OCI-LY7 (cell line): ENCODE measurements at regions not wholly inside any gene's neighbourhood (a gene's known extent, or its start where the extent isn't known, plus 50 kb on each side); places are given as distances from the start of the nearest gene placed in this dataset.
"Not testable (repeated sequence)": the region's sequence is repeated elsewhere in the genome, so short reads cannot be mapped to it uniquely, and the experiment has no call there.

Experiments
- BruUV-seq: library from RNA; stranded (reverse); fragments of 400-500 nt; replicated peaks from 2 replicates; lab custom pipeline; 2021; lab: Mats Ljungman, UMichigan
- CTCF ChIA-PET: fragments of 300-600 bp; sonication (Branson Sonifier 250); formaldehyde crosslinking; loops from one replicate; lab custom pipeline; 2022; ENCODE audit warnings: antibody characterized with exemption; ENCODE audit not compliant: unreplicated experiment; lab: Charles Lee
- POLR2A ChIA-PET: fragments of 300-600 bp; sonication (Branson Sonifier 250); formaldehyde crosslinking; loops from one replicate; lab custom pipeline; 2022; ENCODE audit warnings: antibody characterized with exemption; lab: Charles Lee
- DNase-seq: peaks from one replicate; pipeline ENCODE4 v3.0.0-alpha.2; 2015; ENCODE audit warnings: low spot score
- H2AFZ ChIP-seq: fragments of 200-600 bp; sonication (generic), shearing (Covaris generic); 2 replicates; pipeline ENCODE4 v1.6.1; 2014; ENCODE audit warnings: mild to moderate bottlenecking, antibody characterized with exemption, low read length, moderate library complexity
- H3K27ac ChIP-seq: fragments of 200-600 bp; sonication (generic); 2 replicates; pipeline ENCODE4 v1.5.1; 2014; ENCODE audit warnings: mixed run types, low read depth, mild to moderate bottlenecking, moderate library complexity, low read length, inconsistent platforms; ENCODE audit not compliant: poor library complexity, severe bottlenecking
- H3K36me3 ChIP-seq: fragments of 200-600 bp; sonication (generic); 2 replicates; pipeline ENCODE4 v1.6.1; 2014; ENCODE audit warnings: mild to moderate bottlenecking, antibody characterized with exemption, low read length, moderate library complexity, mixed read lengths; ENCODE audit not compliant: insufficient read depth
- H3K4me1 ChIP-seq: fragments of 200-600 bp; sonication (generic); 2 replicates; pipeline ENCODE4 v1.5.1; 2014; ENCODE audit warnings: mild to moderate bottlenecking, low read length; ENCODE audit not compliant: insufficient read depth, poor library complexity, severe bottlenecking
- H3K4me2 ChIP-seq: fragments of 200-600 bp; sonication (generic); 2 replicates; pipeline ENCODE4 v1.6.1; 2014; ENCODE audit warnings: mild to moderate bottlenecking, low read length
- H3K4me3 ChIP-seq: fragments of 200-600 bp; sonication (generic); 2 replicates; pipeline ENCODE4 v1.5.1; 2014; ENCODE audit warnings: mild to moderate bottlenecking, low read depth, low read length; ENCODE audit not compliant: poor library complexity, severe bottlenecking
- H3K79me2 ChIP-seq: fragments of 200-600 bp; sonication (generic); 2 replicates; pipeline ENCODE4 v1.6.1; 2016; ENCODE audit warnings: low read depth, mild to moderate bottlenecking, low read length, moderate library complexity, mixed read lengths; ENCODE audit not compliant: insufficient read depth
- H3K9me2 ChIP-seq: fragments of 200-600 bp; sonication (generic); 2 replicates; pipeline ENCODE4 v1.6.1; 2016; ENCODE audit warnings: mild to moderate bottlenecking, low read length, mixed read lengths; ENCODE audit not compliant: insufficient read depth
- H3K9me3 ChIP-seq: fragments of 200-600 bp; sonication (generic); 2 replicates; pipeline ENCODE4 v1.6.1; 2014; ENCODE audit warnings: mild to moderate bottlenecking, mixed run types, low read length, mixed read lengths
- H4K20me1 ChIP-seq: fragments of 200-600 bp; sonication (generic); 2 replicates; pipeline ENCODE4 v1.6.1; 2014; ENCODE audit warnings: mild to moderate bottlenecking, antibody characterized with exemption, low read length, moderate library complexity, mixed read lengths; ENCODE audit not compliant: insufficient read depth
- EZH2phosphoT487 ChIP-seq: fragments of 200-600 bp; sonication (generic); IDR thresholded peaks from 2 replicates; pipeline ENCODE4 v1.6.1; 2018; ENCODE audit warnings: low read depth, borderline replicate concordance, mild to moderate bottlenecking, mixed run types, antibody characterized with exemption, low read length, moderate library complexity, mixed read lengths
- intact Hi-C: fragments of 100-400 bp; cut with micrococcal nuclease; formaldehyde crosslinking; loops from one replicate; pipeline ENCODE4 v1.10.0; 2022; ENCODE audit not compliant: unreplicated experiment
- TF ChIP-seq, protein P1 (sequence below): fragments of 200-600 bp; sonication (generic); conservative IDR thresholded peaks from 2 replicates; pipeline ENCODE4 v1.5.1; 2014; ENCODE audit warnings: mild to moderate bottlenecking, antibody characterized with exemption, low read length, moderate library complexity, mixed read lengths

DNA sequence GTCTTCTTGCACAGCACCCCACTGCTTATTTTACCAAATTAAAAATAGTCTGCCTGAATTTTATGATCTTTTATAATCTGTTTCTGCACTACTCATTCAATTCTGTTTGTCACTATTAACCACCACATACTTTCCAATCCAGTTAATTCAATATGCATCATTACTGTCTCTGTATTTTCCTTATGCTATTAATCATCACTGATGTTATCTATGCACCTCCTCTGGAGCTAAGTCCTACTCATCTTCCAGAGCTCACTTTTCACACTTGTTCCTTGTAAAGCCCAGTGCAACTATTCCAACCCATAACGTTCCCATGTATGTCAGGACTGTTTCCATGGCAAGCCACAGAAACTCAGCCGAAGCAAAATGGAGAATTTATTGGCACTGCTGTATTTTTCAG, 713.6 kb downstream of the PLCL1 start:
- intact Hi-C loops: no loop called here
- CTCF ChIA-PET: no interaction called here
- Histone ChIP-seq H3K36me3 (no peaks in the 10 kb centered on the region), H3K79me2 (no peaks in the 10 kb centered on the region), H3K9me2 (no peaks in the 10 kb centered on the region), H3K27ac (no peak overlapping the region), H3K4me1 (peaks cover 31% of the 10 kb centered on the region), H3K4me2 (peak overlapping the region; percentile 56), H2AFZ (peak overlapping the region; percentile 77; the same call in 1 of the 2 replicates), H4K20me1 (no peaks in the 10 kb centered on the region), H3K9me3 (no peaks in the 10 kb centered on the region), H3K4me3 (peak overlapping the region; percentile 23)
- TF ChIP-seq, protein P1, sequence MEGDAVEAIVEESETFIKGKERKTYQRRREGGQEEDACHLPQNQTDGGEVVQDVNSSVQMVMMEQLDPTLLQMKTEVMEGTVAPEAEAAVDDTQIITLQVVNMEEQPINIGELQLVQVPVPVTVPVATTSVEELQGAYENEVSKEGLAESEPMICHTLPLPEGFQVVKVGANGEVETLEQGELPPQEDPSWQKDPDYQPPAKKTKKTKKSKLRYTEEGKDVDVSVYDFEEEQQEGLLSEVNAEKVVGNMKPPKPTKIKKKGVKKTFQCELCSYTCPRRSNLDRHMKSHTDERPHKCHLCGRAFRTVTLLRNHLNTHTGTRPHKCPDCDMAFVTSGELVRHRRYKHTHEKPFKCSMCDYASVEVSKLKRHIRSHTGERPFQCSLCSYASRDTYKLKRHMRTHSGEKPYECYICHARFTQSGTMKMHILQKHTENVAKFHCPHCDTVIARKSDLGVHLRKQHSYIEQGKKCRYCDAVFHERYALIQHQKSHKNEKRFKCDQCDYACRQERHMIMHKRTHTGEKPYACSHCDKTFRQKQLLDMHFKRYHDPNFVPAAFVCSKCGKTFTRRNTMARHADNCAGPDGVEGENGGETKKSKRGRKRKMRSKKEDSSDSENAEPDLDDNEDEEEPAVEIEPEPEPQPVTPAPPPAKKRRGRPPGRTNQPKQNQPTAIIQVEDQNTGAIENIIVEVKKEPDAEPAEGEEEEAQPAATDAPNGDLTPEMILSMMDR: no peak
- TF ChIP-seq EZH2phosphoT487: no peak
- no TSS peak for BruUV-seq
- POLR2A ChIA-PET: no interaction called here
- DNase-seq: no peak

- POLR2A ChIA-PET: interaction anchor here (0.7 kb wide), 1 partner anchor 42 kb away, joined by 14 read pairs; no protein-coding TSS in a partner anchor
These were observed 704.2 kb downstream of the PLCL1 start for GRCh38 chr2:198508610-198509009.

GRCh38 chr2:198499539-198499938, 695.1 kb downstream of the PLCL1 start:
- ChIA-PET CTCF (no interaction called here), POLR2A (interaction anchor here (0.6 to 0.8 kb wide), 2 partner anchors 37 to 1067 kb away, joined by 4 read pairs; no protein-coding TSS in a partner anchor)
- BruUV-seq: no TSS peak
- H2AFZ ChIP-seq: peak overlapping the region; percentile 67
- H3K4me1 ChIP-seq: no peaks in the 10 kb centered on the region
- no peaks in the 10 kb centered on the region for H3K9me2 ChIP-seq
- no peak for DNase-seq
- no peaks in the 10 kb centered on the region for H3K36me3 ChIP-seq
- no peaks in the 10 kb centered on the region for H4K20me1 ChIP-seq
- intact Hi-C loops: no loop called here
- no peaks in the 10 kb centered on the region for H3K9me3 ChIP-seq
- H3K4me3 ChIP-seq: no peak overlapping the region
- H3K4me2 ChIP-seq: 0 out of 2 replicates have a peak overlapping the region, but pooled peaks have one; percentile 8
- no peak for TF ChIP-seq EZH2phosphoT487
- TF ChIP-seq, protein P1: no peak
- H3K27ac ChIP-seq: no peak overlapping the region
- H3K79me2 ChIP-seq: no peaks in the 10 kb centered on the region

More at GRCh38 chr2:198508610-198509009, 704.2 kb downstream of the PLCL1 start:
- intact Hi-C loops, H3K4me2 ChIP-seq, H3K36me3 ChIP-seq, H3K79me2 ChIP-seq, H3K4me1 ChIP-seq, DNase-seq, H4K20me1 ChIP-seq, CTCF ChIA-PET, BruUV-seq, H3K27ac ChIP-seq, H3K9me3 ChIP-seq, H3K9me2 ChIP-seq, H2AFZ ChIP-seq, H3K4me3 ChIP-seq: not testable (repeated sequence)
